ENCODE measurements at regions not wholly inside any gene's neighbourhood (a gene's known extent, or its start where the extent isn't known, plus 50 kb on each side); places are given as distances from the start of the nearest gene placed in this dataset.

- Histone ChIP-seq H3K4me2 (ENCODE audit: insufficient read depth, low read length) (no peak overlapping the region), H3K4me1 (replicated peaks in 1 of 2; ENCODE audit: control insufficient read depth in 2 of 2, insufficient read depth in 2 of 2, low read length in 2 of 2) (no peaks in the 10 kb centered on the region), H3K27ac (ENCODE audit: extremely low read depth, low read depth, low read length) (no peak overlapping the region), H3K27me3 (ENCODE audit: control insufficient read depth in 2 of 2, insufficient read depth in 2 of 2, low read length in 2 of 2) (no peaks in the 10 kb centered on the region), H3K9me3 (replicated peaks; ENCODE audit: control insufficient read depth, insufficient read depth, low read depth, low read length) (no peaks in the 10 kb centered on the region), H3K9ac (ENCODE audit: insufficient read depth in 1 of 2, low read depth in 2 of 2, low read length in 2 of 2) (no peak overlapping the region), H3K9me1 (ENCODE audit: control insufficient read depth, insufficient read depth, low read length) (no peaks in the 10 kb centered on the region), H4K20me1 (replicated peaks; ENCODE audit: control insufficient read depth, insufficient read depth, low read length) (no peaks in the 10 kb centered on the region), H3K36me3 (ENCODE audit: control insufficient read depth, insufficient read depth, low read length) (no peaks in the 10 kb centered on the region), H2AFZ (ENCODE audit: low read depth, low read length) (no peak overlapping the region), H3K4me3 (no peak overlapping the region), H3K79me2 (ENCODE audit: control insufficient read depth, insufficient read depth, low read length) (no peaks in the 10 kb centered on the region)
- POLR2A ChIA-PET = no interaction called here
- no peak for TF ChIP-seq SRSF1 (IDR thresholded peaks at IDR 0.05; ENCODE audit: low read depth, low read length)
- TF ChIP-seq SAFB (IDR thresholded peaks at IDR 0.05; ENCODE audit: borderline replicate concordance, low read depth, low read length) = no peak
- TF ChIP-seq ZNF324 (CRISPR knock-in tag; IDR thresholded peaks at IDR 0.05) = no peak
- TF ChIP-seq HBP1 (CRISPR knock-in tag; IDR thresholded peaks at IDR 0.05) = no peak
- TF ChIP-seq SMAD2 (IDR thresholded peaks at IDR 0.05; ENCODE audit: low read depth, low read length) = no peak
- TF ChIP-seq STAT5B (CRISPR knock-in tag; IDR thresholded peaks at IDR 0.05) = no peak
- TF ChIP-seq MGA (IDR thresholded peaks at IDR 0.05) = no peak
- CTCF ChIA-PET (ENCODE audit: low intra/inter-chr PET ratio) = no interaction called here
- intact Hi-C loops (cut with micrococcal nuclease) = no loop called here
- no TSS peak for BruUV-seq (replicated peaks)
- DNase-seq (ENCODE audit: extremely low read depth in 1 of 4, low spot score in 3 of 4) (no peak), ATAC-seq (no peak), FAIRE-seq (no peak)
- in situ Hi-C loops (cut with MboI) = no loop called here
- whole genome bisulfite sequencing (ENCODE audit: insufficient coverage, low coverage, missing lambda C conversion rate) = 0% methylated on average over 5 of the region's 5 CpGs
Measured at GRCh38 chr1:95614197-95614596, 380.2 kb downstream of the RWDD3 start.
